ENCODE measurements at regions not wholly inside any gene's neighbourhood (a gene's known extent, or its start where the extent isn't known, plus 50 kb on each side); places are given as distances from the start of the nearest gene placed in this dataset.
"Not testable (repeated sequence)": the region's sequence is repeated elsewhere in the genome, so short reads cannot be mapped to it uniquely, and the experiment has no call there.

DNA sequence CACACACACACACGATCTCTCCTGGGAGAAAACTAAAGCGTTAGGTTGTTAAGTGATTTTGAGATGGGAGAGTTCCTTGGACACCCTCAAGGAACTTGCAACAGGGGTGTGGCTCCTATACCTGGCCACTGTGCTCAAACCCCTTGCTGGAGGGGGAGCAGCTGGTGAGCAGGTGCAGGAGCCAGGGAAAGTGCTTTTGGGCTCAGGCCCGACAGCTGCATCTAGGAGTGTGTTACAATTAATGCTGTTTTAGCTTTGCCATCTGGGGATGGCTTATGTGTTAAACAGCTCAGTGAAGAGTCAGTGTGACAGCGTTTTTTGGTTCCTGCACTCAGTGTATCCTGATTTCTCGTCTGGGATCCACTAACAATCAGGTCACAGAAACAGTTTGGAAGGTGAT lies 510.8 kb downstream of the TRIB2 start:
- no peak for DNase-seq

- DNase-seq, result no peak
Observed at GRCh38 chr2:13230221-13230620, 513.5 kb downstream of the TRIB2 start.

GRCh38 chr2:13240061-13240460 lies 523.3 kb downstream of the TRIB2 start:
- DNase-seq, result no peak

- no peak for DNase-seq
Observed at GRCh38 chr2:13240789-13241487, 524.2 kb downstream of the TRIB2 start.

GRCh38 chr2:13252615-13253014 lies 535.9 kb downstream of the TRIB2 start:
- DNase-seq, result no peak

DNA sequence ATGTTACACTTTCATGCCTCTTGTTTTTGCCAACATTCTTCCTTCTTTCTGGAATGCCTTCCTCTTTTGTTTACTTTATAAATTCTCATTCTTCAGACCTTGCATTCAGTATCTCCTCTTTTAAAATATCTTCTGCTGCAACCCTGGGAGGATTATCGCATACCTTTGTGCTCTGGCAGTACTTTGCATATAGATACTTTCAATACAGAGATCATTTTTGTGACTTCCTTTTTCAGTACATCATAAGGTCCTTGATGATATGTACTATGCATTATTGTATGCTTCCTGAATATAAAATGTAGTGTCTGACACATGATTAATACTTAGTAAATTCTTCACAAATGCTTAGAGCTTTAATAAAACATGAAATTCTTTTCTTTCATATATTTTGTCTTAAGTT lies 538.7 kb downstream of the TRIB2 start:
- no peak for DNase-seq

- DNase-seq, result no peak
Observed at GRCh38 chr2:13260402-13260801, 543.7 kb downstream of the TRIB2 start.

DNA sequence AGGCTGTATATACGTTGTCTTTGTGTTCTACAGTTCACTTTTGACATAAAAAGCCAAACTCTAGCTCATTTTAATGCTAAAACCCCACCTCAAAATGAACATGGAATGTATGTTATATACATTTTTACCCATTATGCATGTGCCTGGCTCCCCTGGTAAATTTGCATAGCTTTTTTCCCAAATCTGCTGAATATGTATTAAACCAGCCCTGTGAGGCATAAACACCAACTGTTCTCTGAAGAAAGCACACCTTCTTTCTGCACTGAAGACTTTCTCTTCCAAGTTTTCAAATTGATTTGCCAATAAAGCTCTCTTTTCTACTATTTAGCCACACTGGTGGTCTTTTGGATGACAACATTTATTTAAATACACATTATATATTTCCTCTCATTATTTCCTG lies 549.4 kb downstream of the TRIB2 start:
- no peak for DNase-seq

DNA sequence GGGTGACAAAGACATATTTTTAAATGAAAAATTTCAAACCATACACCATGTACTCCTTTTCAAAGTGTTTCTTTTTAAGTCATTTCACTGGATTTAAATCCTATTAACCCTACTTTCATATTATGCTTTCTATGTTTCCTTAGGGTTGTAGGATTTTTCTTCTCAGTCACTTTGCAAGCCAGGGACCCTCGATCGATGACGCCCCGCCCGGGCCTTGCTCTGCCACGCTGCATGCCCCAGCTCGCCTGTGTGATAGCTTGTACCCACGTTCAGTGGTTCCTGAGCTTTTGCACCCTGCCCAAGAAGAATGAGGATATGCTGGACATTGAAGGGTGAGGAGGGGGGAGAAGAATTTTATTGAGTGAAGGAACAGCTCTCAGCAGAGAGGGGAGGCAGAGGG lies 568.0 kb downstream of the TRIB2 start:
- no peak for DNase-seq

- DNase-seq, result no peak
Observed at GRCh38 chr2:13289310-13289709, 572.6 kb downstream of the TRIB2 start.

- not testable (repeated sequence) for DNase-seq
Observed at GRCh38 chr2:13308478-13308805, 591.7 kb downstream of the TRIB2 start.

- DNase-seq, result no peak
Observed at GRCh38 chr2:13308989-13309388, 592.3 kb downstream of the TRIB2 start.

DNA sequence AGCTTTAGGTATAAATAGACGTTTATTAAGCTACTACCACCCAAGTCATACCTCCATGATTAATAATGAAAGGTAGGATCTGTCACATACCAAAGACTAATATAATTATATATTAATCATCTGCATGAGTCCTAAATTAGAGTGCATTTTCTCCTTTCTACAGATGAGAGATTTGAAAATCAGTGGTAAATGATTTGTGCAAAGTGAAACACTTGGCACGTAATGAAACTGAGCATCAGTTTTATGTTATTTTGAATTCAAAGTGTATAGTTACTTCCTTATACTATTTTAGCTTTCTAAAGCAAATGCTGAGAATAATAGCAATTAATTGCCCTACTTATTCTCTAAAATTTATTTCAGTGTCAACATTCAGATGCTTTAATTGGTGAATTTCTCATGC lies 615.3 kb downstream of the TRIB2 start:
- DNase-seq, result no peak

DNA sequence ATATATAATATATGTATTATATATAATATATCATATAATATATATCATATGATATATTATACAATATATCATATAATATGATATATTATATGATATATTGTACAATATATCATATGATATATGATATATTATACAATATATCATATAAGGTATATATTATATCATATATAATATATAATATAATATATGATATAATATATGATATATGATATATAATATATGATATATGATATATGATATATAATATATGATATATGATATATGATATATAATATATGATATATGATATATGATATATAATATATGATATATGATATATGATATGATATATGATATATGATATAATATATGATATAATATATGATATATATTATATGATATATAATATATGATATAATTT lies 617.3 kb downstream of the TRIB2 start:
- DNase-seq, result not testable (repeated sequence)

GRCh38 chr2:13334545-13334944 lies 617.8 kb downstream of the TRIB2 start:
- no peak for DNase-seq

DNA sequence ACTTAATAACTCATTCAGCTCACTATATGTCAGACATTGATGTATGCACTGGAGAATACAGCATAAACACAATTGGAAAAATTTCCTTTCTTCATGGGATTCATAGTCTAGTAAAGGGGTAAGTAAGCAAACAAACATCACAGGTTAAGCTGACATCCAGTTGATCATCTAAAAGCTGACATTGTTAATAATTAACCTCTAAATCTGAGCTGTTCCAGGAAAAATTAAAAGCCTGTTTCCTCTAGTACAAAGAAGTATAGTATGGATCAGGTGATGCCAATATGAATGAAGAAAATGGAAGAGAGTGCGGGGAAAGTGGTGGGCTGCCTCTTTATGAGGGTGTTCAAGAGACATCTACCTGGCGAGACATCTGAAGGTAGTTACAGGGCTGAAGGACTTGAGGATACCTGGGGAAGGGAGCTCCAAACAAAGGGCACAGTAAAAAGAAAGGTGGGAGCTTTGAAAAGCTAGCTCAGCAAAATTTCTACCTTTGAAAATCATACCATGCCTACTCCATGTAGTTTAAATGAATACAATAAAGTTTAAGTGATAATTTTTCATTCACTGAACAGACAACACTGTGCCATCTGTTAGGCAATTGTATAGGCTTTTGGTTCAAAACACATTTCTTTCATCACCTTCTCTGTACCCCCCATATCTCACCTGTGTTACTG lies 619.3 kb downstream of the TRIB2 start:
- no peak for DNase-seq

DNA sequence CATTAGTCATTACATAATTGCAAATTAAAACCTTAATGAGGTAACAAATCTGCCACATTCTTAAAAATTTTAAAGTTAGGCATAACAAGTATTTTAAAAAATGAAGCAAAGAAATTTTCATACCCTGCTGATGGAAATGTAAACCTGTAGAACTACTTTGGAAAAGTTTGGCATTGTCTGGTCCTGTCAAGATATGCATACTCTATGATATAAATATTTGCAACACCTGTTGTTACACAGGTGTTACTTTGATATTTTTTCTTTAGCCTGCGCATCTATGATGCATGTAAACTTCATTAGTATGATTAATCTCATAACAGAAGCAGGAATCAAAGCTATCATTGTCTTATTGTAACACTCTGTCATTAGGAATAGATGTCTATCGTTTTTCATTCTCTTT lies 634.3 kb downstream of the TRIB2 start:
- DNase-seq, result no peak

DNA sequence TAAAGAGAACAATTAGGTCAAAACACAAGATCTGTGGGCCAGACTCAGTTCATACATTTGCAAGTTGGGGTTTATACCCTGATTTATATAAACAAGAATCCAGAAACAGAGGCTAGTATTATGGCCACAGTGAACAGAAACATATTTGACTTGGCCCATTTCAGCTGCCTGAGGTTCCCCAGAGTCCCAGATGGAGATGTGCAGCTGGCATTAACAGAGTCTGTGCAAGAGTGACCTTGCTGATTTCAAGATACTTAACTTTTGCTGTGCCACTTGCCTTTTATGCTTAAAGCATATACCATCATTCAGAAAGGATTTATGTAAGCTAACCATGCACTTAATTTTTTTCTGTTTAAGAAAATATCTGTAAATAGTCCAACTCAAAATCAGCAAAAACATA lies 636.3 kb downstream of the TRIB2 start:
- no peak for DNase-seq

DNA sequence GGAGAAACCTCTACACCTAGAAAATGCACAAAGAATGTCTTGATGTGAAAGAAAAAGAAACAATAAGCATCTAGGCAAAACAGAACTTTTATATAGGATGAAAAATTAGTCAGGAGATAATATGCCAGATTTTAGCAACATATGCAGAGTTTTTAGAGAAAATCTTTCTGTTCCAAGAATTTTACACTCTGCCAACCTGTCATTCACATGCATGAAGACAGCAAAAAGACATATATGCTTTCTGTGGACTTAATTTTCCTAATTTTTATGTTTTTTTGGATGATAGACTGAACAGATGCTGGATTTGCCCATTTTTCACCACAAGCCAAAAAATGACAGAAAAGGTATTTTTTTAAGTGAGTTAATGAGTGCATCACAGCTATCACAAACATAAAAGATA lies 637.3 kb downstream of the TRIB2 start:
- DNase-seq, result no peak

- DNase-seq, result not testable (repeated sequence)
Observed at GRCh38 chr2:13381928-13382327, 665.2 kb downstream of the TRIB2 start.

DNA sequence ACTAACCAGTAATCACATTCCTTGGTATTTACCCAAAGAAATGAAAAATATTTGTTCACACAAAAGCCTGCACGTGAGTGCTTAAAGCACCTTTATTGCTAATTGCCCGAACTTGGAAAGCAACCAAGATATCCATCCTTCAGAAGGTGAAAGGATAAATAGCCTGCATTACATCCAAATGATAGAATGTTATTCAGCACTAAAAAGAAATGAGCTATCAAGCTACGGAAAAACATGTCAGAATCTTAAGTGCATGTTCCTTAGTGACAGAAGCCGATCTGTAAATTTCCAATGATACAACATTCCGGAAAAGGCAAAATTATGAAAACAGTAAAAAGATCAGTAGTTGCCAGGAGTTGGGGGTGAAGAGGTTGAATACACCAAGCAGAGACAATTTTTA lies 672.4 kb downstream of the TRIB2 start:
- DNase-seq, result not testable (repeated sequence)

- DNase-seq, result no peak
Observed at GRCh38 chr2:13390676-13391075, 673.9 kb downstream of the TRIB2 start.

GRCh38 chr2:13401312-13401711 lies 684.6 kb downstream of the TRIB2 start:
- no peak for DNase-seq

DNA sequence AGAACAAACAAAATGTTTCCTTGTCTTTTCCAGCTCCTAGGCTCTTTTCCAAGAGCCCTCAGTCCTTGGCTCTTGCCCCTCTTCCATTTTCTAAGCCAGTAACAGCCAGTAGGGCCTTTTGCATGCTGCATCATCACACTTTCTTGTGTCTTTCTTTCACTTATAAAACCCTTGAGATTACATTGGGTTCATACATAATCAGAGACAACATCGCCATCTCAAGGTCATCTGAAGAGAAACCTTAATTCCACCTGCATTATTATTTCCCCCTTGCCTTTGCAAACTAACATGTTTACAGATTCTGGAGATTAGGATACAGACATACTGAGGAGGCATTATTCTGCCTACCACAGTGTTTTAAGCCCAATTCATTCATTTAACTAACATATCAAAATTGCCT lies 697.3 kb downstream of the TRIB2 start:
- DNase-seq, result no peak

DNA sequence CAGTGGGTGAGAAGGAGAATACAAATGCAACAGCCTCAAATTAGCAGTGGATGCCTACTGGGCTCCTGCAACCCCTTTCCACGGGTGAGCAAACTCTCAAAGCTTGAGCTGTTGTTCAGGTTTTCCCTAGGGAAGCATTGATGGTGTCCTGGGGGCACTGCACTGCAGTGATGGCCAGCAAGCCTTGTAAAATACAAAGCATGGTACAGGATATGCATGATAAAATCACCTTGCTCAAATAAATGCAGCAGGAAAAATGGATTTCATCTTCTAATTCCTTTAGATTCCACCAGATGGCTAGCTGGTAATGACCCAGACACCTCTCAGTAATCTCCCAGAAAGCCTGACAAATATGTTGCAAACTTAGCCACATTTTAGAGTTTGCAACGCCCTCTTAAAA lies 698.2 kb downstream of the TRIB2 start:
- no peak for DNase-seq
